ENCODE measurements at regions not wholly inside any gene's neighbourhood (a gene's known extent, or its start where the extent isn't known, plus 50 kb on each side); places are given as distances from the start of the nearest gene placed in this dataset.

- POLR2A ChIA-PET (ENCODE audit: unreplicated experiment), result no interaction called here
- Histone ChIP-seq H3K27me3 (ENCODE audit: control insufficient read depth, insufficient read depth, low read length) (no peaks in the 10 kb centered on the region), H3K4me1 (ENCODE audit: control insufficient read depth, insufficient read depth, low read length) (no peaks in the 10 kb centered on the region), H3K4me2 (ENCODE audit: low read depth, low read length) (no peak overlapping the region), H2BK5ac (ENCODE audit: low read depth, low read length, poor library complexity, severe bottlenecking) (no peak overlapping the region), H3K56ac (ENCODE audit: extremely low read depth, insufficient read depth, low read length) (no peak overlapping the region), H4K5ac (ENCODE audit: low read depth, low read length) (no peak overlapping the region), H2BK20ac (ENCODE audit: low read depth, low read length) (no peak overlapping the region), H3K14ac (replicated peaks; ENCODE audit: low read depth, low read length) (no peak overlapping the region), H4K8ac (ENCODE audit: low read depth in 2 of 2, low read length in 2 of 2) (no peak overlapping the region), H3K36me3 (ENCODE audit: control insufficient read depth, insufficient read depth, low read length) (no peaks in the 10 kb centered on the region), H3K9ac (ENCODE audit: low read depth, low read length) (no peak overlapping the region), H4K20me1 (ENCODE audit: insufficient read depth, low read length) (no peaks in the 10 kb centered on the region), H3K9me1 (ENCODE audit: insufficient read depth, low read length) (no peaks in the 10 kb centered on the region), H3K23ac (ENCODE audit: low read depth, low read length) (no peak overlapping the region), H3K4ac (ENCODE audit: low read depth, low read length) (no peak overlapping the region), H3K27ac (ENCODE audit: insufficient read depth, low read length) (no peak overlapping the region), H2AK5ac (ENCODE audit: low read depth, low read length) (no peak overlapping the region), H3K4me3 (ENCODE audit: insufficient read depth, low read depth, low read length) (no peak overlapping the region), H3K9me3 (ENCODE audit: control insufficient read depth, insufficient read depth, low read length) (no peaks in the 10 kb centered on the region), H2AK9ac (replicated peaks; ENCODE audit: low read depth, low read length, poor library complexity) (no peak overlapping the region), H2BK120ac (ENCODE audit: low read depth, low read length) (no peak overlapping the region), H4K91ac (ENCODE audit: insufficient read depth, low read depth, low read length) (no peak overlapping the region), H3K18ac (ENCODE audit: low read depth, low read length) (no peak overlapping the region), H2AFZ (replicated peaks; ENCODE audit: low read length, poor library complexity) (no peak overlapping the region), H3K79me1 (ENCODE audit: low read depth in 1 of 2, low read length in 2 of 2) (no peaks in the 10 kb centered on the region), H2BK15ac (ENCODE audit: low read depth, low read length) (no peak overlapping the region)
- TF ChIP-seq CEBPB (IDR thresholded peaks at IDR 0.05; ENCODE audit: low read depth, low read length) (no peak), BHLHE40 (IDR thresholded peaks at IDR 0.05; ENCODE audit: low read depth, low read length) (no peak), MAFK (IDR thresholded peaks at IDR 0.05; ENCODE audit: low read depth, low read length) (no peak), CHD1 (IDR thresholded peaks at IDR 0.05; ENCODE audit: low read depth, low read length) (no peak)
- 82% methylated on average over 2 of the region's 4 CpGs; no CpG with 5 or more reads in 1 of the 2 experiments for WGBS, 2 experiments (ENCODE audit: extremely low coverage in 2 of 2, insufficient read length in 1 of 2)
- intact Hi-C loops (cut with micrococcal nuclease) (no loop called here), dilution Hi-C loops (cut with HindIII; ENCODE audit: low sequenced_read_pairs, unreplicated experiment) (no loop called here), in situ Hi-C loops (cut with MboI; ENCODE audit: low sequenced_read_pairs) (no loop called here)
- ATAC-seq (ENCODE audit: low read depth) (no peak), DNase-seq (no peak)
- CTCF ChIA-PET, result no interaction called here
- no TSS peak for BruUV-seq (replicated peaks)
These were observed 186.2 kb upstream of the MTPN start for GRCh38 chr7:136163340-136163801.
